GM23338 (cell line): ENCODE measurements at regions not wholly inside any gene's neighbourhood (a gene's known extent, or its start where the extent isn't known, plus 50 kb on each side); places are given as distances from the start of the nearest gene placed in this dataset.

ENCODE experiments used
- ATAC-seq: fragments of 200-7000 bp; cut with Tn5 transposase; 3 replicates; pipeline ENCODE4 v1.9.1; 2020
- DNase-seq: peaks from one replicate; pipeline ENCODE4 v3.0.0-alpha.2; 2015; ENCODE audit warnings: low spot score
- H2AFZ ChIP-seq: fragments of 200-600 bp; sonication (generic); 2 replicates; pipeline ENCODE4 v1.8.0; 2016; ENCODE audit warnings: antibody characterized with exemption, mild to moderate bottlenecking, moderate library complexity
- H3F3A ChIP-seq: fragments of 200-600 bp; sonication (generic); replicated peaks from 2 replicates; pipeline ENCODE4 v1.8.0; 2017; ENCODE audit warnings: antibody characterized with exemption, mixed run types, low read depth
- H3K27ac ChIP-seq: fragments of 200-600 bp; sonication (generic); 2 replicates; pipeline ENCODE4 v1.6.1; 2016; ENCODE audit warnings: low read depth
- H3K27me3 ChIP-seq: fragments of 200-600 bp; sonication (generic); 2 replicates; pipeline ENCODE4 v1.8.0; 2016; ENCODE audit warnings: mild to moderate bottlenecking, mixed run types, moderate library complexity; ENCODE audit not compliant: insufficient read depth
- H3K36me3 ChIP-seq: fragments of 200-600 bp; sonication (generic); 2 replicates; pipeline ENCODE4 v1.8.0; 2016; ENCODE audit warnings: mild to moderate bottlenecking; ENCODE audit not compliant: insufficient read depth
- H3K4me1 ChIP-seq: fragments of 200-600 bp; sonication (generic); 2 replicates; pipeline ENCODE4 v1.8.0; 2016; ENCODE audit warnings: mild to moderate bottlenecking, moderate library complexity; ENCODE audit not compliant: insufficient read depth
- H3K4me2 ChIP-seq: fragments of 200-600 bp; sonication (generic); 2 replicates; pipeline ENCODE4 v1.7.1; 2017; ENCODE audit warnings: mixed run types
- H3K4me3 ChIP-seq: fragments of 200-600 bp; sonication (generic); 2 replicates; pipeline ENCODE4 v1.6.1; 2016; ENCODE audit warnings: mixed run types
- H3K79me2 ChIP-seq: fragments of 200-600 bp; sonication (generic); replicated peaks from 2 replicates; pipeline ENCODE4 v1.8.0; 2017; ENCODE audit warnings: mild to moderate bottlenecking; ENCODE audit not compliant: insufficient read depth
- H3K9me2 ChIP-seq: fragments of 200-600 bp; sonication (generic); 2 replicates; pipeline ENCODE4 v1.8.0; 2017; ENCODE audit not compliant: insufficient read depth
- H4K20me1 ChIP-seq: fragments of 200-600 bp; sonication (generic); replicated peaks from 2 replicates; pipeline ENCODE4 v1.8.0; 2017; ENCODE audit warnings: mild to moderate bottlenecking; ENCODE audit not compliant: insufficient read depth
- H3K27ac Mint-ChIP-seq: 2 replicates; pipeline ENCODE4 v1.8.0; 2020; ENCODE audit warnings: inconsistent platforms, mild to moderate bottlenecking, moderate library complexity, mixed read lengths
- H3K27me3 Mint-ChIP-seq: 3 replicates; pipeline ENCODE4 v1.8.0; 2022; ENCODE audit warnings: low read depth, mild to moderate bottlenecking, moderate library complexity, mixed read lengths, inconsistent platforms; ENCODE audit not compliant: insufficient read depth, poor library complexity
- H3K36me3 Mint-ChIP-seq: 3 replicates; pipeline ENCODE4 v1.8.0; 2021; ENCODE audit warnings: low read depth, mild to moderate bottlenecking, inconsistent platforms, moderate library complexity, mixed read lengths
- H3K4me1 Mint-ChIP-seq: 3 replicates; pipeline ENCODE4 v1.8.0; 2020; ENCODE audit warnings: mild to moderate bottlenecking, inconsistent platforms, mixed read lengths
- H3K4me3 Mint-ChIP-seq: 3 replicates; pipeline ENCODE4 v1.8.0; 2021; ENCODE audit warnings: moderate library complexity, mild to moderate bottlenecking, inconsistent platforms, mixed read lengths
- H3K9me3 Mint-ChIP-seq: 3 replicates; pipeline ENCODE4 v1.8.0; 2020; ENCODE audit warnings: moderate library complexity, mild to moderate bottlenecking, inconsistent platforms, mixed read lengths
- ETS1 ChIP-seq: IDR thresholded peaks from 2 replicates; pipeline ENCODE4 v1.6.1; 2016; ENCODE audit warnings: antibody characterized with exemption
- EZH2 ChIP-seq: fragments of 200-600 bp; sonication (generic); IDR thresholded peaks from one replicate; pipeline ENCODE4 v1.8.0; 2017; ENCODE audit warnings: antibody characterized with exemption, mild to moderate bottlenecking, low read depth; ENCODE audit not compliant: unreplicated experiment
- EZH2phosphoT487 ChIP-seq: fragments of 200-600 bp; sonication (generic); IDR thresholded peaks from one replicate; pipeline ENCODE4 v1.8.1; 2018; ENCODE audit warnings: antibody characterized with exemption; ENCODE audit not compliant: unreplicated experiment
- NANOG ChIP-seq: IDR thresholded peaks from 2 replicates; pipeline ENCODE4 v1.6.1; 2016; ENCODE audit warnings: antibody characterized with exemption, borderline replicate concordance
- POLR2AphosphoS5 ChIP-seq: IDR thresholded peaks from 2 replicates; pipeline ENCODE4 v1.6.1; 2016; ENCODE audit warnings: antibody characterized with exemption, low read depth
- REST ChIP-seq: IDR thresholded peaks from one replicate; pipeline ENCODE4 v1.6.1; 2018; ENCODE audit warnings: antibody characterized with exemption; ENCODE audit not compliant: unreplicated experiment
- STAT1 ChIP-seq: IDR thresholded peaks from one replicate; pipeline ENCODE4 v1.6.1; 2016; ENCODE audit warnings: antibody characterized with exemption; ENCODE audit not compliant: unreplicated experiment
- ZNF114 ChIP-seq: fragments of 250-450 bp; sonication (Bioruptor Pico); IDR thresholded peaks from 2 replicates; pipeline ENCODE4 v1.5.0; 2020; ENCODE audit warnings: mild to moderate bottlenecking, moderate library complexity
- TF ChIP-seq, protein P1 (sequence below): fragments of 250-450 bp; sonication (Bioruptor Pico); IDR thresholded peaks from 2 replicates; pipeline ENCODE4 v1.5.0; 2020; ENCODE audit warnings: mild to moderate bottlenecking, moderate library complexity

- TF ChIP-seq NANOG (no peak), POLR2AphosphoS5 (no peak), ETS1 (no peak), STAT1 (no peak), EZH2 (no peak), REST (no peak), EZH2phosphoT487 (no peak), ZNF114 (CRISPR knock-in tag) (no peak)
- TF ChIP-seq, protein P1, sequence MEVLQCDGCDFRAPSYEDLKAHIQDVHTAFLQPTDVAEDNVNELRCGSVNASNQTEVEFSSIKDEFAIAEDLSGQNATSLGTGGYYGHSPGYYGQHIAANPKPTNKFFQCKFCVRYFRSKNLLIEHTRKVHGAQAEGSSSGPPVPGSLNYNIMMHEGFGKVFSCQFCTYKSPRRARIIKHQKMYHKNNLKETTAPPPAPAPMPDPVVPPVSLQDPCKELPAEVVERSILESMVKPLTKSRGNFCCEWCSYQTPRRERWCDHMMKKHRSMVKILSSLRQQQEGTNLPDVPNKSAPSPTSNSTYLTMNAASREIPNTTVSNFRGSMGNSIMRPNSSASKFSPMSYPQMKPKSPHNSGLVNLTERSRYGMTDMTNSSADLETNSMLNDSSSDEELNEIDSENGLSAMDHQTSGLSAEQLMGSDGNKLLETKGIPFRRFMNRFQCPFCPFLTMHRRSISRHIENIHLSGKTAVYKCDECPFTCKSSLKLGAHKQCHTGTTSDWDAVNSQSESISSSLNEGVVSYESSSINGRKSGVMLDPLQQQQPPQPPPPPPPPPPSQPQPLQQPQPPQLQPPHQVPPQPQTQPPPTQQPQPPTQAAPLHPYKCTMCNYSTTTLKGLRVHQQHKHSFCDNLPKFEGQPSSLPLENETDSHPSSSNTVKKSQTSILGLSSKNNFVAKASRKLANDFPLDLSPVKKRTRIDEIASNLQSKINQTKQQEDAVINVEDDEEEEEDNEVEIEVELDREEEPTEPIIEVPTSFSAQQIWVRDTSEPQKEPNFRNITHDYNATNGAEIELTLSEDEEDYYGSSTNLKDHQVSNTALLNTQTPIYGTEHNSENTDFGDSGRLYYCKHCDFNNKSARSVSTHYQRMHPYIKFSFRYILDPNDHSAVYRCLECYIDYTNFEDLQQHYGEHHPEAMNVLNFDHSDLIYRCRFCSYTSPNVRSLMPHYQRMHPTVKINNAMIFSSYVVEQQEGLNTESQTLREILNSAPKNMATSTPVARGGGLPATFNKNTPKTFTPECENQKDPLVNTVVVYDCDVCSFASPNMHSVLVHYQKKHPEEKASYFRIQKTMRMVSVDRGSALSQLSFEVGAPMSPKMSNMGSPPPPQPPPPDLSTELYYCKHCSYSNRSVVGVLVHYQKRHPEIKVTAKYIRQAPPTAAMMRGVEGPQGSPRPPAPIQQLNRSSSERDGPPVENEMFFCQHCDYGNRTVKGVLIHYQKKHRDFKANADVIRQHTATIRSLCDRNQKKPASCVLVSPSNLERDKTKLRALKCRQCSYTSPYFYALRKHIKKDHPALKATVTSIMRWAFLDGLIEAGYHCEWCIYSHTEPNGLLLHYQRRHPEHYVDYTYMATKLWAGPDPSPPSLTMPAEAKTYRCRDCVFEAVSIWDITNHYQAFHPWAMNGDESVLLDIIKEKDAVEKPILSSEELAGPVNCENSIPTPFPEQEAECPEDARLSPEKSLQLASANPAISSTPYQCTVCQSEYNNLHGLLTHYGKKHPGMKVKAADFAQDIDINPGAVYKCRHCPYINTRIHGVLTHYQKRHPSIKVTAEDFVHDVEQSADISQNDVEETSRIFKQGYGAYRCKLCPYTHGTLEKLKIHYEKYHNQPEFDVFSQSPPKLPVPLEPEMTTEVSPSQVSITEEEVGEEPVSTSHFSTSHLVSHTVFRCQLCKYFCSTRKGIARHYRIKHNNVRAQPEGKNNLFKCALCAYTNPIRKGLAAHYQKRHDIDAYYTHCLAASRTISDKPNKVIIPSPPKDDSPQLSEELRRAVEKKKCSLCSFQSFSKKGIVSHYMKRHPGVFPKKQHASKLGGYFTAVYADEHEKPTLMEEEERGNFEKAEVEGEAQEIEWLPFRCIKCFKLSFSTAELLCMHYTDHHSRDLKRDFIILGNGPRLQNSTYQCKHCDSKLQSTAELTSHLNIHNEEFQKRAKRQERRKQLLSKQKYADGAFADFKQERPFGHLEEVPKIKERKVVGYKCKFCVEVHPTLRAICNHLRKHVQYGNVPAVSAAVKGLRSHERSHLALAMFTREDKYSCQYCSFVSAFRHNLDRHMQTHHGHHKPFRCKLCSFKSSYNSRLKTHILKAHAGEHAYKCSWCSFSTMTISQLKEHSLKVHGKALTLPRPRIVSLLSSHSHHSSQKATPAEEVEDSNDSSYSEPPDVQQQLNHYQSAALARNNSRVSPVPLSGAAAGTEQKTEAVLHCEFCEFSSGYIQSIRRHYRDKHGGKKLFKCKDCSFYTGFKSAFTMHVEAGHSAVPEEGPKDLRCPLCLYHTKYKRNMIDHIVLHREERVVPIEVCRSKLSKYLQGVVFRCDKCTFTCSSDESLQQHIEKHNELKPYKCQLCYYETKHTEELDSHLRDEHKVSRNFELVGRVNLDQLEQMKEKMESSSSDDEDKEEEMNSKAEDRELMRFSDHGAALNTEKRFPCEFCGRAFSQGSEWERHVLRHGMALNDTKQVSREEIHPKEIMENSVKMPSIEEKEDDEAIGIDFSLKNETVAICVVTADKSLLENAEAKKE (CRISPR knock-in tag), result no peak
- no peaks in the 10 kb centered on the region for H4K20me1 ChIP-seq
- H3K9me2 ChIP-seq, result peaks cover 4% of the 10 kb centered on the region
- DNase-seq (no peak), ATAC-seq (peak; percentile 46)
- H3K27ac Mint-ChIP-seq, result no peak overlapping the region
- no peaks in the 10 kb centered on the region for H3K4me1 ChIP-seq
- H3K4me3 ChIP-seq, result no peak overlapping the region
- no peaks in the 10 kb centered on the region for H3K36me3 Mint-ChIP-seq
- peak overlapping the region; percentile 87 for H2AFZ ChIP-seq
- H3K4me2 ChIP-seq, result no peak overlapping the region
- no peaks in the 10 kb centered on the region for H3K36me3 ChIP-seq
- no peaks in the 10 kb centered on the region for H3K27me3 Mint-ChIP-seq
- H3K4me3 Mint-ChIP-seq, result peak overlapping the region; percentile 5; the same call in 1 of the 3 replicates
- no peaks in the 10 kb centered on the region for H3K79me2 ChIP-seq
- H3K4me1 Mint-ChIP-seq, result peaks cover 2% of the 10 kb centered on the region; the same call in 1 of the 3 replicates
- H3K9me3 Mint-ChIP-seq, result no peaks in the 10 kb centered on the region
- H3K27me3 ChIP-seq, result no peaks in the 10 kb centered on the region
- no peak overlapping the region for H3K27ac ChIP-seq
- no peaks in the 10 kb centered on the region for H3F3A ChIP-seq
Observed at GRCh38 chr4:167688660-167689142, 403.6 kb upstream of the ANXA10 start.
